Lower lobe of right lung (tissue), 2 donors: ENCODE measurements at regions not wholly inside any gene's neighbourhood (a gene's known extent, or its start where the extent isn't known, plus 50 kb on each side); places are given as distances from the start of the nearest gene placed in this dataset.

Experiments
- ATAC-seq, 2 donors: fragments of 200-7000 bp; cut with Tn5 transposase; one replicate each; pipeline ENCODE4 v1.9.1; 2020 to 2022; ENCODE audit warnings: mild to moderate bottlenecking in 2 of 2, moderate library complexity in 2 of 2
- DNase-seq: peaks from one replicate; pipeline ENCODE4 v3.0.0-alpha.2; 2020
- H3K27ac ChIP-seq: fragments of 200-600 bp; one replicate; pipeline ENCODE4 v1.8.0; 2022
- H3K27me3 ChIP-seq: fragments of 200-600 bp; one replicate; pipeline ENCODE4 v1.8.0; 2022; ENCODE audit warnings: low read depth
- H3K36me3 ChIP-seq: fragments of 200-600 bp; one replicate; pipeline ENCODE4 v1.8.0; 2022; ENCODE audit warnings: mild to moderate bottlenecking
- H3K4me1 ChIP-seq: fragments of 200-600 bp; one replicate; pipeline ENCODE4 v1.8.0; 2022
- H3K4me3 ChIP-seq: fragments of 200-600 bp; one replicate; pipeline ENCODE4 v1.8.0; 2022; ENCODE audit warnings: mild to moderate bottlenecking
- H3K9me3 ChIP-seq: fragments of 200-600 bp; one replicate; pipeline ENCODE4 v1.8.0; 2022
- intact Hi-C: fragments of 100-400 bp; cut with DNase I; formaldehyde crosslinking; loops from one replicate; pipeline ENCODE4 v1.11.0; 2022
- TF ChIP-seq, protein P1 (sequence below): fragments of 200-600 bp; IDR thresholded peaks from one replicate; pipeline ENCODE4 v1.8.0; 2022; ENCODE audit warnings: antibody characterized with exemption, mild to moderate bottlenecking
- donor health status: DM: no; HTN: yes; CAD: no; lungs with severe emphysema.

DNA sequence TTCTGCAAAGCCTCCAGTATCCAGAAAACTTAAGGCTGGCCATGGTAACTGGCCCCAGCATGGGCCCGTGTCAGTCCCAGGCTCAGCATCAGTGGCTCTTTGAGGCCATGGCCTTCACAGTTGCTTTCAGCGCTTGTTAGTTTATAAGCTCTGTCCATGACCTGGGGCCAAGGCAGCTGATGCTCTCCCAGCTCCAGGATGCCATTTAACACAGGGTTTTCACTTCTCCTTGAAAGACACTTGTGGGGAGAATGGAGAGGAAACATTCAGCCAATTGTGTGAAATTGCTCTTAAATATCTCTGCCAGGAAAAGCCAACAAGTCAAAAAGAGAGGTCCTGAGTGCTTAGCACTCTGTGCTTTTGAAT lies 321.3 kb downstream of the FOXO1 start:
- Histone ChIP-seq H3K27me3 (no peaks in the 10 kb centered on the region), H3K27ac (no peak overlapping the region), H3K36me3 (no peaks in the 10 kb centered on the region), H3K4me1 (peaks cover 13% of the 10 kb centered on the region), H3K4me3 (no peak overlapping the region), H3K9me3 (no peaks in the 10 kb centered on the region)
- TF ChIP-seq, protein P1, sequence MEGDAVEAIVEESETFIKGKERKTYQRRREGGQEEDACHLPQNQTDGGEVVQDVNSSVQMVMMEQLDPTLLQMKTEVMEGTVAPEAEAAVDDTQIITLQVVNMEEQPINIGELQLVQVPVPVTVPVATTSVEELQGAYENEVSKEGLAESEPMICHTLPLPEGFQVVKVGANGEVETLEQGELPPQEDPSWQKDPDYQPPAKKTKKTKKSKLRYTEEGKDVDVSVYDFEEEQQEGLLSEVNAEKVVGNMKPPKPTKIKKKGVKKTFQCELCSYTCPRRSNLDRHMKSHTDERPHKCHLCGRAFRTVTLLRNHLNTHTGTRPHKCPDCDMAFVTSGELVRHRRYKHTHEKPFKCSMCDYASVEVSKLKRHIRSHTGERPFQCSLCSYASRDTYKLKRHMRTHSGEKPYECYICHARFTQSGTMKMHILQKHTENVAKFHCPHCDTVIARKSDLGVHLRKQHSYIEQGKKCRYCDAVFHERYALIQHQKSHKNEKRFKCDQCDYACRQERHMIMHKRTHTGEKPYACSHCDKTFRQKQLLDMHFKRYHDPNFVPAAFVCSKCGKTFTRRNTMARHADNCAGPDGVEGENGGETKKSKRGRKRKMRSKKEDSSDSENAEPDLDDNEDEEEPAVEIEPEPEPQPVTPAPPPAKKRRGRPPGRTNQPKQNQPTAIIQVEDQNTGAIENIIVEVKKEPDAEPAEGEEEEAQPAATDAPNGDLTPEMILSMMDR = no peak
- ATAC-seq = no peak
- DNase-seq = no peak
- intact Hi-C loops = no loop called here

DNA sequence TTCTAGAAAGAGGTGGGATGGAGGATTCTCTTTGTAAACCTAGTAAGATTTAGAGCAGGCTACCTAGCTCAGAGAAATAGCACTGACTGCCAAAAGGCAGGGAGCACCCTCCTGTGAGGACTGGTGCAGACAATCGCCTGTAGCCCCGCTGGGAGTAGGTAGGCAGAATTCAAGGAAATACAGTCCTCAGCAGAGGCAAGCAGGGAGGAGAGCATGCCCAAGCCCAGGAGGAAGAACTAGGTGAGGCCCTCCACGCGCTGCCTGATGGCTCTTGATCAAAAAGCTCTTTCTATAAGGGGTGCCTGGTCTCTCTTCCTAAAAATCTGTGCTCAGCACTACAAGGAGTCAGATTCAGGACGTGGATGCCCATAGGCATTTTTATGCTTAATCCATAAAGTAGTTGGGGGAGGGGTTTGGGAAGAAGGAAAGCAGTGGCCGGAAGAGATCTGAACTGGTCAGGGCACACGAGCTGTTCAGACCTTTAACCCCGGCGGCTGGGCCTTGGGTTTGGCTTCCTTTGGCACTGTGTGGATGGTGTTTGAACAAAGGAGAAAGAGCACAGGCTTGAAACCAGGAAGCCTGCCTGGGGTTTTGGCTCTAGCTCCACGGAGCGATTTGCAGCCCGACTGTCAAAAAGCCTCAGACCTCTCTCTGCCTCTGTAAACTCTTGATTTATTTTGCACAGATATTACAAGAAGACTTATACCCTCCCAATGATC lies 320.6 kb downstream of the FOXO1 start:
- Histone ChIP-seq H3K4me1 (peaks cover 13% of the 10 kb centered on the region), H3K36me3 (no peaks in the 10 kb centered on the region), H3K27me3 (no peaks in the 10 kb centered on the region), H3K27ac (peak overlapping the region; percentile 21), H3K9me3 (no peaks in the 10 kb centered on the region), H3K4me3 (no peak overlapping the region)
- no peak for DNase-seq
- ATAC-seq = peak; percentile 36 to 45
- intact Hi-C loops = no loop called here
- TF ChIP-seq, protein P1 = no peak

DNA sequence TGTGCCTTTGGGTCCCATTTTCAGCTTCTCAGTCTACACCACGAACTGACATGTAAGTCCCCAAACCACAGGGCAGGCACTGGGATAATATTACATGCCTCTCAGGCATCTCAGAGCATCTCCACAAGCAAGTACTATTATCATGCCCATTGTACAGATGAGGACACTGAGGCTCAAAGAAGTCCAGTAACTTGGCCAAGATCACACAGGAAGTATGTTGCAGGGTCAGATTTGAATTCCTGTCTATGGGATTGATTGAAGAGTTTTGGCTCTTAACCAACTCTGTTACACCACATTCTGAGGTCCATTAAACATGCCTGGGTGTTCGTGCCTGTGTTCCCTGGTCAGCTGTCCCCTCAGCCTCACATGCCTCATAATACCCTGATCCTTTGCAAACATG lies 319.8 kb downstream of the FOXO1 start:
- intact Hi-C loops = no loop called here
- peak overlapping the region; percentile 21 for H3K27ac ChIP-seq
- DNase-seq = no peak
- ATAC-seq = no peak
- H3K27me3 ChIP-seq = no peaks in the 10 kb centered on the region
- no peak overlapping the region for H3K4me3 ChIP-seq
- TF ChIP-seq, protein P1 = no peak
- no peaks in the 10 kb centered on the region for H3K36me3 ChIP-seq
- no peaks in the 10 kb centered on the region for H3K9me3 ChIP-seq
- H3K4me1 ChIP-seq = peaks cover 14% of the 10 kb centered on the region

GRCh38 chr13:40348096-40348679 lies 318.3 kb downstream of the FOXO1 start:
- Histone ChIP-seq H3K9me3 (no peaks in the 10 kb centered on the region), H3K36me3 (no peaks in the 10 kb centered on the region)

GRCh38 chr13:40350283-40350992 lies 316.0 kb downstream of the FOXO1 start:
- intact Hi-C loops = no loop called here
- H3K4me3 ChIP-seq = no peak overlapping the region
- no peak overlapping the region for H3K27ac ChIP-seq
- TF ChIP-seq, protein P1 = no peak
- no peaks in the 10 kb centered on the region for H3K27me3 ChIP-seq
- no peaks in the 10 kb centered on the region for H3K9me3 ChIP-seq
- peaks cover 20% of the 10 kb centered on the region for H3K4me1 ChIP-seq
- H3K36me3 ChIP-seq = no peaks in the 10 kb centered on the region
- no peak for DNase-seq
- ATAC-seq = no peak

More at GRCh38 chr13:40348096-40348679, 318.3 kb downstream of the FOXO1 start:
- ATAC-seq (no peak), DNase-seq (no peak)
- Histone ChIP-seq H3K27ac (no peak overlapping the region), H3K27me3 (no peaks in the 10 kb centered on the region), H3K4me1 (peaks cover 29% of the 10 kb centered on the region), H3K4me3 (no peak overlapping the region)
- TF ChIP-seq, protein P1 = no peak
- intact Hi-C loops = no loop called here
